Activated CD8-positive, alpha-beta memory T cell treated with anti-CD3 and anti-CD28 coated beads for 36 hours (primary cell): ENCODE measurements at regions not wholly inside any gene's neighbourhood (a gene's known extent, or its start where the extent isn't known, plus 50 kb on each side); places are given as distances from the start of the nearest gene placed in this dataset.
"Not testable (repeated sequence)": the region's sequence is repeated elsewhere in the genome, so short reads cannot be mapped to it uniquely, and the experiment has no call there.

Experiments
- CTCF ChIA-PET: fragments of 350-600 bp; sonication (Branson Sonifier 250); formaldehyde crosslinking; loops from one replicate; lab custom pipeline; 2021; ENCODE audit warnings: antibody characterized with exemption; lab: Charles Lee
- POLR2A ChIA-PET: fragments of 350-600 bp; sonication (Branson Sonifier 250); formaldehyde crosslinking; loops from one replicate; lab custom pipeline; 2021; ENCODE audit warnings: antibody characterized with exemption; lab: Charles Lee

DNA sequence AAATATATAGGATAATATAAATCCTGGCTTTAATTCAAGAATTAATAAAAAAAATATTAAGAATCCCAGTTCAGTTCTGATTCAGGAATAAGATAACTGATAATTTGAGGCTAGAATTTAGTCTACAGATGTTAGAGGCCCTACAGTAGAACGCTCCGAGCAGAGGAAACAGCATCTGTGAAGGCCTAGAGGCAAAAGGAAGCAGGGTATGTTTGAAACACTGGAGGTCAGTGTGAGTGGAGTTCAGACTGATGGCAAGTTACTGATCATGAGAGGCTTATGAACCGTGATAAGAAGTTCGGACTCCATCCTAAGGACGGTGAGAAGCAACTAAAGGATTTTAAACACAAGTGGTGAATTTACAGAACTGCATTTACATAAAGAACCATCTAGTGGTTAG lies 79.3 kb upstream of the NOTCH2NLA start:
- CTCF ChIA-PET, POLR2A ChIA-PET: not testable (repeated sequence)

DNA sequence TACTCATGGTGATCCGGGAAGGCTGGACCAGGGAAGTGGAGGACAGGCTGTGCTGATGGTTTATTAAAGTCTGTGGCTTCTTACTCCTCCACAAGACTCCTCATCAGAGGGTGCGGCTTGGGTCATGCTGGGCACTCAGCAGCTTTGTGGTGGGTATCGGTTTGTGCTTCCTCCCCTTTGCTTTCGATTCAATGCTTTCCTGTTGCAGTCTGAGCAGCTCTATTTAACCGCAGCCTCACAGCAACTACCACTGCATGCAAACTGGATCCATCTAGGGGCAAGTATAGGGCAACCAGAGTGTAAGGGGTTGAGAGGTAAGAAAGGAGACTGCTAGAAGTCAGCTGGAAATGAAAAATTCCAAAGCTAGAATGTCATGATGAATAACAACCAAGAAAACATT lies 78.8 kb upstream of the NOTCH2NLA start:
- CTCF ChIA-PET, POLR2A ChIA-PET: not testable (repeated sequence)

- POLR2A ChIA-PET, CTCF ChIA-PET: not testable (repeated sequence)
Measured at GRCh38 chr1:146306651-146307050, 77.8 kb upstream of the NOTCH2NLA start.

DNA sequence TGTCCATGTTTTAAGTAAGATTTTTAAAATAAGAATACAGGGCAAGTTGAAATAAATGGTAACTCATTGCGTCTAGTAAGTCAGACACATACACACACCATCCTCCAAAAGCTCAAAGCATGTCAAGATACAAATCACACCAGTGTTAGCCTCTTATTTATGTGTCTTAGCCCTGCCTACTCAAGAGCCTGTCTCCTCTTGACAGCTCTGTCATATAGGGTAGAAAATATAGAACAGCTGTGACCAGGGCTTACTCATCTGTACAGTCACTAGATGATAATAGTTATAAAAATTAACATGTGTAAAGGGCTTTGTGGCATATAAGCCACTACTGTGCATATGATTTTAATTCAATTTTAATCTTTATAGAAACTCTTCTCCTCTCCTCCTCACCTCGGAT lies 76.6 kb upstream of the NOTCH2NLA start:
- POLR2A ChIA-PET, CTCF ChIA-PET: not testable (repeated sequence)

- CTCF ChIA-PET, POLR2A ChIA-PET: not testable (repeated sequence)
Measured at GRCh38 chr1:146298575-146298897, 69.7 kb upstream of the NOTCH2NLA start.

DNA sequence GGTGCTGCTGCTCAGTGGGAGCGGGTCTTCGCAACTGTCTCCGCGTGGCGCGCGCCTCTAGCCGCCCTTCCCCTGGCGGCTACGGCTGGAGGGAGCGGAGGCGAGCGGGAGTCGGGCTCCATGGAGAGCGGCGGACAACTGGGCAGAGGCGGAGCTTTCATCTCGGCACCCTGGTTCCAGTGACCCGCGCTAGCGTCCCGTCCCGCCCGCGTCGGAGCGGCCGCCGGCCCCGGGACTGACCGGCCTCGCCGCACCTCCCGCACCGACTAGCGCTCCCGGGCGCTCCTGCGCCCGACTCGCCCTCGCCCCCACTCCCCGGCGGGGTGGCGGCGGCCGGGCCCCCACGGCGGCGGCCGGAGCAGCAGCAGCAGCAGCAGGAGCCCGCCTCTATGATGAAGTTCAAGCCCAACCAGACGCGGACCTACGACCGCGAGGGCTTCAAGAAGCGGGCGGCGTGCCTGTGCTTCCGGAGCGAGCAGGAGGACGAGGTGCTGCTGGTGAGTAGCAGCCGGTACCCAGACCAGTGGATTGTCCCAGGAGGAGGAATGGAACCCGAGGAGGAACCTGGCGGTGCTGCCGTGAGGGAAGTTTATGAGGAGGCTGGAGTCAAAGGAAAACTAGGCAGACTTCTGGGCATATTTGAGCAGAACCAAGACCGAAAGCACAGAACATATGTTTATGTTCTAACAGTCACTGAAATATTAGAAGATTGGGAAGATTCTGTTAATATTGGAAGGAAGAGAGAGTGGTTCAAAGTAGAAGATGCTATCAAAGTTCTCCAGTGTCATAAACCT lies 69.2 kb upstream of the NOTCH2NLA start:
- CTCF ChIA-PET = not testable (repeated sequence)

GRCh38 chr1:146292940-146293936 lies 64.4 kb upstream of the NOTCH2NLA start:
- CTCF ChIA-PET, POLR2A ChIA-PET: not testable (repeated sequence)

More for the DNA sequence above, 69.2 kb upstream of the NOTCH2NLA start:
- POLR2A ChIA-PET = not testable (repeated sequence)

DNA sequence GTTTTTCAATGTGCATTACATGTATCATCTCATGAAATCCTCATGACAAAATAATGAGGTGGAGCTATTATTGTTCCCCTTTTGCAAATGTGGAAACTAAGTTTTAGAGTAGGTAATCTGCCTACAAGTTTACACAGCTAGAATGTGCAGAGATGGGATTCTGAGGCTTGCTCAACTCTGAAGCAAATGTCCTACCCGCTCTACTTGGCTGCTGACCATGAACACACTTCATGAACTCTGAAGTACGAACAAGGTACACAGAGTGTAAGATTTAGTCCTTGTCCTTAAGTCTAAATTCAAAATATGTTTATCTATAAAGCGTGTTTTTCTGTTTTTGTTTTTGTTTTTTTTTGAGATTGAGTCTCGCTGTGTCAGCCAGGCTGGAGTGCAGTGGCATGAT lies 63.6 kb upstream of the NOTCH2NLA start:
- POLR2A ChIA-PET, CTCF ChIA-PET: not testable (repeated sequence)

DNA sequence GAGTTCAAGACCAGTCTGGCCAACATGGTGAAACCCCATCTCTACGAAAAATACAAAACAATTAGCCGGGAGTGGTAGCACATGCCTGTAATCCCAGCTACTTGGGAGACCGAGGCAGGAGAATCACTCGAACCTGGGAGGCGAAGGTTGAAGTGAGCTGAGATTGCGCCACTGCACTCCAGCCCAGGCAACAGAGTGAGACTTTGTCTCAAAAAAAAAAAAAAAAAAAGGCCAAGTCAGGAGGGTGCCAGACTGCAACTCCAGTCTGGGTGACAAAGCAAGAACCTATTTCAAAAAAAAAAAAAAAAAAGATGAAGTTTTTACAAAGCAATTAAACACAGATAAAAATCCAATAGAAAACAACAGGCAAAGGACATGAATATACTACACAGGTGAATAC lies 59.1 kb upstream of the NOTCH2NLA start:
- CTCF ChIA-PET, POLR2A ChIA-PET: not testable (repeated sequence)

- POLR2A ChIA-PET, CTCF ChIA-PET: not testable (repeated sequence)
Measured at GRCh38 chr1:146284760-146285159, 55.9 kb upstream of the NOTCH2NLA start.

GRCh38 chr1:146283527-146283880 lies 54.7 kb upstream of the NOTCH2NLA start:
- CTCF ChIA-PET, POLR2A ChIA-PET: not testable (repeated sequence)

GRCh38 chr1:146282807-146283526 lies 54.1 kb upstream of the NOTCH2NLA start:
- CTCF ChIA-PET, POLR2A ChIA-PET: not testable (repeated sequence)

- POLR2A ChIA-PET, CTCF ChIA-PET: not testable (repeated sequence)
Measured at GRCh38 chr1:146281522-146281921, 52.7 kb upstream of the NOTCH2NLA start.

DNA sequence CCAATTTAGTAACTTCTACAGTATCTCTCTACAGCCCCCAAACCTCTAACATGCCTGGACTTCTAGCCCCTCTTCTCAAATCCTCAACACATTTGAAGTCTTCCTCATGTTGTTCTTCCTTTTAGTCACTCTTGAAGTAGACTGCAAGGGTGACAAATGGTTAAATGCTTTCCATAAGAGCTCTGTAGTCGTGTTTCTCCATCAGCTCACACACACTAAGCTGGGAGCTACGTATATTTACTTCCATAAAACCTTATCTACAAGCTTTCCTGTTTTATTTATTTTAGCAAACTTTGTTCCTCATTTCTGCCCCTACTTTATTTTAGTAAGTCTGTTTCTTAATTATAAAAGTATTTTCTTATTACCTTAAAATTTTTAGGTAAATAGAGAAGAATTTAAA lies 49.9 kb upstream of the NOTCH2NLA start:
- CTCF ChIA-PET, POLR2A ChIA-PET: not testable (repeated sequence)
